ENCODE measurements at regions not wholly inside any gene's neighbourhood (a gene's known extent, or its start where the extent isn't known, plus 50 kb on each side); places are given as distances from the start of the nearest gene placed in this dataset.
A peak's percentile ranks its signal among the peaks of the same experiment; 100 is the strongest.

DNA sequence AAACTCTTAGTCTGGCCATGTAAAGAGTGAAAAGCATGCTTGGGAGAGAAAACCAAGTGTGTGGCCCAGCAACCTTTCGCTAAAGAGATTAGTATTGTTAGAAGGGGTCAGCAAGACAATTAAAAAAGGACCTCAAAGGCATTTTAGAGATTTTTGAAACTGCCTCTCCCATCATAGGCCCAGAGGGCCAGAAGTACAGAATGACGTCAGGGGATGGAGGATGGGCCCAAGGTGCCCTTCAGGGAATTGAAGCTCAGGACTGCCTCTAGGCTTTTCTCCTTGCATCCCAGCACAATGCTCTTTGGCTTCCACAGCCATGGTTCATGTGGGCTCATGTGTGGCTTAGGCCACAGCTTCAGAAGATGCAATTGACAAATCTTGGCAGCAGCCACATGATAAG, 287.0 kb upstream of the COX7C start:
- H3K27me3 Mint-ChIP-seq (ENCODE audit: insufficient read depth, low read depth): no peaks in the 10 kb centered on the region
- TF ChIP-seq EZH2 (IDR thresholded peaks at IDR 0.05) (no peak), EZH2phosphoT487 (IDR thresholded peaks at IDR 0.05) (no peak)
- TF ChIP-seq, protein P1, sequence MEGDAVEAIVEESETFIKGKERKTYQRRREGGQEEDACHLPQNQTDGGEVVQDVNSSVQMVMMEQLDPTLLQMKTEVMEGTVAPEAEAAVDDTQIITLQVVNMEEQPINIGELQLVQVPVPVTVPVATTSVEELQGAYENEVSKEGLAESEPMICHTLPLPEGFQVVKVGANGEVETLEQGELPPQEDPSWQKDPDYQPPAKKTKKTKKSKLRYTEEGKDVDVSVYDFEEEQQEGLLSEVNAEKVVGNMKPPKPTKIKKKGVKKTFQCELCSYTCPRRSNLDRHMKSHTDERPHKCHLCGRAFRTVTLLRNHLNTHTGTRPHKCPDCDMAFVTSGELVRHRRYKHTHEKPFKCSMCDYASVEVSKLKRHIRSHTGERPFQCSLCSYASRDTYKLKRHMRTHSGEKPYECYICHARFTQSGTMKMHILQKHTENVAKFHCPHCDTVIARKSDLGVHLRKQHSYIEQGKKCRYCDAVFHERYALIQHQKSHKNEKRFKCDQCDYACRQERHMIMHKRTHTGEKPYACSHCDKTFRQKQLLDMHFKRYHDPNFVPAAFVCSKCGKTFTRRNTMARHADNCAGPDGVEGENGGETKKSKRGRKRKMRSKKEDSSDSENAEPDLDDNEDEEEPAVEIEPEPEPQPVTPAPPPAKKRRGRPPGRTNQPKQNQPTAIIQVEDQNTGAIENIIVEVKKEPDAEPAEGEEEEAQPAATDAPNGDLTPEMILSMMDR (IDR thresholded peaks at IDR 0.05): no peak
- H3K9me3 Mint-ChIP-seq: peaks cover 2% of the 10 kb centered on the region
- H4K20me1 ChIP-seq (ENCODE audit: low read depth): no peaks in the 10 kb centered on the region
- H3K27ac ChIP-seq: no peak overlapping the region
- H3K79me2 ChIP-seq (ENCODE audit: low read depth): no peaks in the 10 kb centered on the region
- no peak overlapping the region for H3K9ac ChIP-seq
- no peak overlapping the region for H3K4me3 ChIP-seq
- no peak for DNase-seq (ENCODE audit: low spot score)
- H2AFZ ChIP-seq (replicated peaks): no peak overlapping the region
- H3K27ac Mint-ChIP-seq: no peak overlapping the region
- no peaks in the 10 kb centered on the region for H3K9me3 ChIP-seq (ENCODE audit: low read depth)
- H3K4me2 ChIP-seq: no peak overlapping the region
- H3K4me3 Mint-ChIP-seq: no peak overlapping the region
- no peaks in the 10 kb centered on the region for H3K27me3 ChIP-seq
- H3F3A ChIP-seq (ENCODE audit: low read depth): no peaks in the 10 kb centered on the region
- H3K4me1 Mint-ChIP-seq: no peaks in the 10 kb centered on the region
- no peaks in the 10 kb centered on the region for H3K4me1 ChIP-seq
- no peaks in the 10 kb centered on the region for H3K36me3 Mint-ChIP-seq
- no peaks in the 10 kb centered on the region for H3K36me3 ChIP-seq

DNA sequence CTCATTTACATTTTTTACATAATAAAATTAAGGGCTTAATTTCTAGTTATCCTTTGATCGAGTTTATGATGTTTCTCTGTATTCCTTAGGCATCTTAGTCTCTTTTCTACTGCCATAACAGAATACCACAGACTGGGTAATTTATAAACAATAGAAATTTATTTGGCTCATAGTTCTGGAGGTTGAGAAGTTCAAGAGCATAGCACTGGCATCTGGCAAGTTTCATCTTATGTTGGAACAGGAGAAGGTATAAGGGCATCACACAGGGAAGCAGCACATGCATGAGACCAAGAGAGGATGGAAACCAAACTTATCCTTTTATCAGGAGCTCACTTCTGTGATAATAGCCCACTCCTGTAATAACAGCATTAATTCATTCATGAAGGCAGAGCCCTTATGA, 284.9 kb upstream of the COX7C start:
- H4K20me1 ChIP-seq (ENCODE audit: low read depth): no peaks in the 10 kb centered on the region
- no peaks in the 10 kb centered on the region for H3K79me2 ChIP-seq (ENCODE audit: low read depth)
- no peak overlapping the region for H3K9ac ChIP-seq
- H3K4me1 ChIP-seq: no peaks in the 10 kb centered on the region
- no peaks in the 10 kb centered on the region for H3K9me3 ChIP-seq (ENCODE audit: low read depth)
- no peaks in the 10 kb centered on the region for H3K36me3 ChIP-seq
- H3K4me3 ChIP-seq: no peak overlapping the region
- peaks cover 3% of the 10 kb centered on the region for H3K9me3 Mint-ChIP-seq
- no peak overlapping the region for H3K4me3 Mint-ChIP-seq
- no peak overlapping the region for H3K4me2 ChIP-seq
- H3K36me3 Mint-ChIP-seq: no peaks in the 10 kb centered on the region
- no peaks in the 10 kb centered on the region for H3K27me3 Mint-ChIP-seq (ENCODE audit: insufficient read depth, low read depth)
- no peaks in the 10 kb centered on the region for H3F3A ChIP-seq (ENCODE audit: low read depth)
- no peak overlapping the region for H3K27ac Mint-ChIP-seq
- no peaks in the 10 kb centered on the region for H3K27me3 ChIP-seq
- H3K4me1 Mint-ChIP-seq: no peaks in the 10 kb centered on the region
- H3K27ac ChIP-seq: no peak overlapping the region
- TF ChIP-seq, protein P1 (IDR thresholded peaks at IDR 0.05): no peak
- TF ChIP-seq EZH2phosphoT487 (IDR thresholded peaks at IDR 0.05) (no peak), EZH2 (IDR thresholded peaks at IDR 0.05) (no peak)
- DNase-seq (ENCODE audit: low spot score): no peak
- no peak overlapping the region for H2AFZ ChIP-seq (replicated peaks)

DNA sequence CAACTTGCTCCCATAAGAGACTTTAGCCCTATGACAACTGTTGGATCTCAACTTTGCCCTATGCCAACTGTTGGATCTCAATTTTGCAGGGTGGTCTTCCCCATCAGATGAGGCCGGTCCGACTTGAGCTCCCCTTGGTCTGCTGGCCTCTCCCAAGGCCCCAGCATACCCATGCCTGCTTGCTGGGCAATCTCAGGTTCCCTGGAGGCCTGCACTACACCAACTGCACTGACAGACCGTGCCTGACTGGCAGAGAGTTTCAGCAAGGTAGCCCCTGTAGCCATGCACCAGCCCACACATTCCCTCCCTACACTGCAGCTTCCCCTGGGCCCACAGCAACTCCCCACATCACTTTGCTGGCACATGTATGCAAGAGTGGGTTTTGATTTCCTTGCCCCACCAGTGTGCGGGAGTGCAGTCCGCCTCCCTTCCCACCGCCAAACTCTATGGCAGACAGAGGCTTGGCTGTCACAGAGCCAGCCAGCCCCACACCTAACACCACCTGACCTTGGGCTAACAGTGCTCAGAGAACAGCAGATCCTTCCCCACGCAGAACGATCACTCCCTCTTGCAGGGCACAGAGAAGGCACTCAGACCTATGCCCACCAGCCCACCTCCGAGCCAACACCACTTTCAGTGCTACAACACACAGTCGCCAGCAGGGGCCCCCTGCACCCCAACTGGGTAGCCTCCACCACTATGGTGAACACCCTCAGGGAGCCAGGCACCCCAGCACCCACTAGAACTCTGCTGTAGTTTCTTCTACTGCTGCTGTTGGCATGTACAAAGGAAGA, 279.9 kb upstream of the COX7C start:
- H3K4me2 ChIP-seq: no peak overlapping the region

More for the DNA sequence above, 279.9 kb upstream of the COX7C start:
- Mint-ChIP-seq H3K27ac (no peak overlapping the region), H3K4me3 (no peak overlapping the region), H3K36me3 (no peaks in the 10 kb centered on the region), H3K27me3 (ENCODE audit: insufficient read depth, low read depth) (no peaks in the 10 kb centered on the region), H3K4me1 (no peaks in the 10 kb centered on the region), H3K9me3 (peaks cover 4% of the 10 kb centered on the region)
- no peaks in the 10 kb centered on the region for H3K79me2 ChIP-seq (ENCODE audit: low read depth)
- no peak for TF ChIP-seq EZH2 (IDR thresholded peaks at IDR 0.05)
- TF ChIP-seq, protein P1 (IDR thresholded peaks at IDR 0.05): peak; percentile 16
- H3K36me3 ChIP-seq: no peaks in the 10 kb centered on the region
- no peak overlapping the region for H2AFZ ChIP-seq (replicated peaks)
- H3F3A ChIP-seq (ENCODE audit: low read depth): no peaks in the 10 kb centered on the region
- DNase-seq (ENCODE audit: low spot score): no peak
- H3K9me3 ChIP-seq (ENCODE audit: low read depth): no peaks in the 10 kb centered on the region
- no peaks in the 10 kb centered on the region for H3K4me1 ChIP-seq
- H3K27ac ChIP-seq: no peak overlapping the region
- H3K9ac ChIP-seq: no peak overlapping the region
- no peak overlapping the region for H3K4me3 ChIP-seq
- no peaks in the 10 kb centered on the region for H4K20me1 ChIP-seq (ENCODE audit: low read depth)
- no peaks in the 10 kb centered on the region for H3K27me3 ChIP-seq

Measured in neural progenitor cell (in vitro differentiated cells).